GM21367 (cell line): ENCODE measurements at regions not wholly inside any gene's neighbourhood (a gene's known extent, or its start where the extent isn't known, plus 50 kb on each side); places are given as distances from the start of the nearest gene placed in this dataset.

Experiments used
- ATAC-seq: cut with Tn5 transposase; IDR thresholded peaks from one replicate; pipeline ENCODE4 v1.9.1; 2021; ENCODE audit not compliant: unreplicated experiment

GRCh38 chr15:53462651-53463050, 296.8 kb downstream of the WDR72 start:
- no peak for ATAC-seq

GRCh38 chr15:53461677-53462076, 297.8 kb downstream of the WDR72 start:
- no peak for ATAC-seq

GRCh38 chr15:53458736-53459135, 300.7 kb downstream of the WDR72 start:
- no peak for ATAC-seq

GRCh38 chr15:53457479-53457878, 302.0 kb downstream of the WDR72 start:
- no peak for ATAC-seq

GRCh38 chr15:53454843-53455721, 304.4 kb downstream of the WDR72 start:
- ATAC-seq: no peak

GRCh38 chr15:53454535-53454842, 305.0 kb downstream of the WDR72 start:
- no peak for ATAC-seq

- ATAC-seq: no peak
Observed at GRCh38 chr15:53453253-53454105, 306.0 kb downstream of the WDR72 start.

GRCh38 chr15:53448232-53449015, 311.0 kb downstream of the WDR72 start:
- ATAC-seq: no peak

- no peak for ATAC-seq
Observed at GRCh38 chr15:53447742-53448141, 311.7 kb downstream of the WDR72 start.

GRCh38 chr15:53447053-53447574, 312.3 kb downstream of the WDR72 start:
- no peak for ATAC-seq

GRCh38 chr15:53446376-53446775, 313.1 kb downstream of the WDR72 start:
- no peak for ATAC-seq

- ATAC-seq: no peak
Observed at GRCh38 chr15:53445531-53445930, 313.9 kb downstream of the WDR72 start.

- no peak for ATAC-seq
Observed at GRCh38 chr15:53437985-53438841, 321.2 kb downstream of the WDR72 start.

GRCh38 chr15:53437366-53437765, 322.1 kb downstream of the WDR72 start:
- no peak for ATAC-seq

GRCh38 chr15:53434174-53434678, 325.2 kb downstream of the WDR72 start:
- no peak for ATAC-seq

GRCh38 chr15:53416219-53416940, 343.1 kb downstream of the WDR72 start:
- no peak for ATAC-seq

GRCh38 chr15:53414167-53414566, 345.3 kb downstream of the WDR72 start:
- no peak for ATAC-seq

GRCh38 chr15:53412542-53412941, 346.9 kb downstream of the WDR72 start:
- ATAC-seq: no peak

- no peak for ATAC-seq
Observed at GRCh38 chr15:53404930-53405493, 354.5 kb downstream of the WDR72 start.
